Small intestine (tissue), 7 donors: ENCODE measurements at regions not wholly inside any gene's neighbourhood (a gene's known extent, or its start where the extent isn't known, plus 50 kb on each side); places are given as distances from the start of the nearest gene placed in this dataset.

Source experiments
- DNase-seq, 2 donors: peaks; one replicate each; pipeline versions ENCODE4 v3.0.0 to v3.0.0-alpha.2; 2013
- FAIRE-seq: peaks from 2 replicates; lab custom pipeline; 2012; peaks lifted over from hg19 to GRCh38; lab: Jason Lieb, UNC
- H3K27ac ChIP-seq, 3 donors: one replicate each; pipeline ENCODE4 v1.5.1; 2013; ENCODE audit warnings: low read length in 2 of 3, mild to moderate bottlenecking in 2 of 3, control low read depth in 1 of 3, inconsistent platforms in 1 of 3, low read depth in 1 of 3, moderate library complexity in 1 of 3
- H3K27me3 ChIP-seq, 3 donors: one replicate each; pipeline ENCODE4 v1.6.1; 2013; ENCODE audit warnings: low read length in 3 of 3, inconsistent platforms in 1 of 3; ENCODE audit not compliant: control insufficient read depth in 3 of 3, insufficient read depth in 3 of 3
- H3K36me3 ChIP-seq, 3 donors: one replicate each; pipeline ENCODE4 v1.6.1; 2013; ENCODE audit warnings: low read length in 3 of 3, inconsistent platforms in 1 of 3, low read depth in 1 of 3, mild to moderate bottlenecking in 1 of 3, moderate library complexity in 1 of 3; ENCODE audit not compliant: control insufficient read depth in 3 of 3, insufficient read depth in 2 of 3
- H3K4me1 ChIP-seq, 3 donors: one replicate each; pipeline ENCODE4 v1.6.1; 2013; ENCODE audit warnings: low read length in 2 of 3, inconsistent platforms in 1 of 3, low read depth in 1 of 3, mild to moderate bottlenecking in 1 of 3, moderate library complexity in 1 of 3; ENCODE audit not compliant: control insufficient read depth in 3 of 3, insufficient read depth in 2 of 3
- H3K4me3 ChIP-seq, 3 donors: one replicate each; pipeline ENCODE4 v1.5.1; 2013; ENCODE audit warnings: low read length in 3 of 3, control low read depth in 1 of 3, inconsistent platforms in 1 of 3, low read depth in 1 of 3, mild to moderate bottlenecking in 1 of 3, moderate library complexity in 1 of 3
- H3K9me3 ChIP-seq, 2 donors: one replicate each; pipeline ENCODE4 v1.6.1; 2013; ENCODE audit warnings: low read depth in 1 of 2, low read length in 1 of 2; ENCODE audit not compliant: control insufficient read depth in 2 of 2, insufficient read depth in 1 of 2
- WGBS, 3 donors: extraction: QIAGEN DNeasy Blood & Tissue Kit; methylation state at CpG; one replicate each; pipeline ENCODE4 v1.1.7; 2013; 5-methylcytosine and 5-hydroxymethylcytosine counted together
- donor health status: healthy with polysubstance abuse.
- donor health status: control.
- donor health status: control.
- donor health status: Bipolar disorder and iron deficiency.
- donor health status: healthy.

- Histone ChIP-seq H3K9me3 (no peaks in the 10 kb centered on the region), H3K4me1 (no peaks in the 10 kb centered on the region), H3K27ac (no peak overlapping the region), H3K4me3 (no peak overlapping the region), H3K36me3 (no peaks in the 10 kb centered on the region), H3K27me3 (no peaks in the 10 kb centered on the region)
- DNase-seq (no peak), FAIRE-seq (no peak)
- 54 to 74% (median 71%) methylated on average over 4 of the region's 4 CpGs for WGBS, 3 donors
Observed at GRCh38 chr17:13961265-13961664, 108.0 kb upstream of the COX10 start.

GRCh38 chr17:13962716-13963240, 106.5 kb upstream of the COX10 start:
- H3K9me3 ChIP-seq, result no peaks in the 10 kb centered on the region
- no peaks in the 10 kb centered on the region for H3K36me3 ChIP-seq
- no peaks in the 10 kb centered on the region for H3K27me3 ChIP-seq
- DNase-seq, result peak; percentile 6 to 41
- no peak overlapping the region for H3K27ac ChIP-seq
- H3K4me1 ChIP-seq, result no peaks in the 10 kb centered on the region
- no peak for FAIRE-seq
- H3K4me3 ChIP-seq, result no peak overlapping the region
- 56 to 74% (median 60%) methylated on average over 2 of the region's 2 CpGs for WGBS, 3 donors

- Histone ChIP-seq H3K4me3 (no peak overlapping the region), H3K36me3 (no peaks in the 10 kb centered on the region), H3K27ac (no peak overlapping the region), H3K9me3 (no peaks in the 10 kb centered on the region), H3K4me1 (no peaks in the 10 kb centered on the region), H3K27me3 (no peaks in the 10 kb centered on the region)
- FAIRE-seq, result no peak
- no peak for DNase-seq
- 88 to 96% (median 90%) methylated on average over 7 of the region's 7 CpGs for WGBS, 3 donors
Observed at GRCh38 chr17:13967416-13967815, 101.9 kb upstream of the COX10 start.

GRCh38 chr17:13970531-13970930, 98.8 kb upstream of the COX10 start:
- Histone ChIP-seq H3K27me3 (no peaks in the 10 kb centered on the region), H3K27ac (no peak overlapping the region), H3K4me3 (no peak overlapping the region), H3K4me1 (no peaks in the 10 kb centered on the region), H3K36me3 (no peaks in the 10 kb centered on the region), H3K9me3 (peaks cover 0 to 3% of the 10 kb centered on the region in 2 donors)
- no peak for FAIRE-seq
- DNase-seq, result no peak
- WGBS, 3 donors, result 67 to 84% (median 76%) methylated on average over 5 of the region's 5 CpGs

- no peak overlapping the region for H3K4me3 ChIP-seq
- H3K36me3 ChIP-seq, result no peaks in the 10 kb centered on the region
- H3K9me3 ChIP-seq, result peaks cover 0 to 3% of the 10 kb centered on the region in 2 donors
- no peak overlapping the region for H3K27ac ChIP-seq
- H3K27me3 ChIP-seq, result no peaks in the 10 kb centered on the region
- WGBS, 3 donors, result 81 to 86% (median 86%) methylated on average over 9 of the region's 9 CpGs
- no peaks in the 10 kb centered on the region for H3K4me1 ChIP-seq
- no peak for FAIRE-seq
- DNase-seq, result no peak
Observed at GRCh38 chr17:13973960-13974651, 95.2 kb upstream of the COX10 start.

- H3K27ac ChIP-seq, result no peak overlapping the region
- no peaks in the 10 kb centered on the region for H3K27me3 ChIP-seq
- H3K4me3 ChIP-seq, result no peak overlapping the region
- no peaks in the 10 kb centered on the region for H3K4me1 ChIP-seq
- FAIRE-seq (no peak), DNase-seq (no peak)
- 93 to 96% (median 94%) methylated on average over 1 of the region's 1 CpG for WGBS, 3 donors
- H3K36me3 ChIP-seq, result no peaks in the 10 kb centered on the region
- H3K9me3 ChIP-seq, result peaks cover 0 to 3% of the 10 kb centered on the region in 2 donors
Observed at GRCh38 chr17:13977837-13978236, 91.5 kb upstream of the COX10 start.

GRCh38 chr17:13978478-13978877, 90.8 kb upstream of the COX10 start:
- no peak for FAIRE-seq

GRCh38 chr17:13981881-13982280, 87.4 kb upstream of the COX10 start:
- FAIRE-seq (no peak), DNase-seq (no peak)
- Histone ChIP-seq H3K27me3 (no peaks in the 10 kb centered on the region), H3K9me3 (no peaks in the 10 kb centered on the region), H3K4me3 (no peak overlapping the region), H3K27ac (no peak overlapping the region), H3K4me1 (no peaks in the 10 kb centered on the region), H3K36me3 (no peaks in the 10 kb centered on the region)
- WGBS, 3 donors, result 43 to 74% (median 56%) methylated on average over 3 of the region's 3 CpGs

More at GRCh38 chr17:13978478-13978877, 90.8 kb upstream of the COX10 start:
- WGBS, 3 donors, result 91 to 100% (median 98%) methylated on average over 1 of the region's 1 CpG
- no peaks in the 10 kb centered on the region for H3K4me1 ChIP-seq
- no peaks in the 10 kb centered on the region for H3K27me3 ChIP-seq
- DNase-seq, result no peak
- no peak overlapping the region for H3K27ac ChIP-seq
- H3K4me3 ChIP-seq, result no peak overlapping the region
- H3K9me3 ChIP-seq, result peaks cover 0 to 3% of the 10 kb centered on the region in 2 donors
- no peaks in the 10 kb centered on the region for H3K36me3 ChIP-seq
